ENCODE measurements at regions not wholly inside any gene's neighbourhood (a gene's known extent, or its start where the extent isn't known, plus 50 kb on each side); places are given as distances from the start of the nearest gene placed in this dataset.

DNA sequence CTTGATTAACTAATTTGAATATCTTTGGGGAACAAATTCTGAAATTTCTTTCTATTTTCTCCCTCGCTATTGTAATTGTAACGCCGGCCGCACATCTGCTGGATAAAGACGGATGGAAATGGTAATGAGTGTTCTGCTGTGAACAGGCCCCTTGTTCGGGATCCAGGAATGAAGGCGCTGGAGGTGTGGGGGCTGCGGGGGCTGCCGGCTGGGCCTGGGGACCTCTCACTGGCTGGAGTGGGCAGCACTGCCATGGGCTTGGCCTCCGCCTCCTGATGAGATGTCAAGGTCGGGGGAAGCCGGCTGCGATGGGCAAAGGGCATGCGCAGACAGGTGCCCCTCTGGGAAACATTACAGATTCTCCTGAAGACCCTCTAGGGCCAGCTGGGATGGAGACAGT, 175.4 kb downstream of the PHETA1 start:
- H3K4me3 ChIP-seq: no peak overlapping the region
- WGBS, 4 donors: 78 to 85% (median 81%) methylated on average over 14 of the region's 14 CpGs
- ATAC-seq (no peak), DNase-seq (no peak)
- no peaks in the 10 kb centered on the region for H3K36me3 ChIP-seq
- no peak for TF ChIP-seq POLR2A (IDR thresholded peaks at IDR 0.05)
- TF ChIP-seq, protein P1, sequence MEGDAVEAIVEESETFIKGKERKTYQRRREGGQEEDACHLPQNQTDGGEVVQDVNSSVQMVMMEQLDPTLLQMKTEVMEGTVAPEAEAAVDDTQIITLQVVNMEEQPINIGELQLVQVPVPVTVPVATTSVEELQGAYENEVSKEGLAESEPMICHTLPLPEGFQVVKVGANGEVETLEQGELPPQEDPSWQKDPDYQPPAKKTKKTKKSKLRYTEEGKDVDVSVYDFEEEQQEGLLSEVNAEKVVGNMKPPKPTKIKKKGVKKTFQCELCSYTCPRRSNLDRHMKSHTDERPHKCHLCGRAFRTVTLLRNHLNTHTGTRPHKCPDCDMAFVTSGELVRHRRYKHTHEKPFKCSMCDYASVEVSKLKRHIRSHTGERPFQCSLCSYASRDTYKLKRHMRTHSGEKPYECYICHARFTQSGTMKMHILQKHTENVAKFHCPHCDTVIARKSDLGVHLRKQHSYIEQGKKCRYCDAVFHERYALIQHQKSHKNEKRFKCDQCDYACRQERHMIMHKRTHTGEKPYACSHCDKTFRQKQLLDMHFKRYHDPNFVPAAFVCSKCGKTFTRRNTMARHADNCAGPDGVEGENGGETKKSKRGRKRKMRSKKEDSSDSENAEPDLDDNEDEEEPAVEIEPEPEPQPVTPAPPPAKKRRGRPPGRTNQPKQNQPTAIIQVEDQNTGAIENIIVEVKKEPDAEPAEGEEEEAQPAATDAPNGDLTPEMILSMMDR (IDR thresholded peaks at IDR 0.05): no peak
- H3K27me3 ChIP-seq: peaks cover 0 to 25% (median 0%) of the 10 kb centered on the region in 9 donors
- peaks cover 0 to 6% (median 0%) of the 10 kb centered on the region in 12 donors for H3K9me3 ChIP-seq
- no peaks in the 10 kb centered on the region for H3K4me1 ChIP-seq
- intact Hi-C loops (cut with DNase I): no loop called here
- no peak overlapping the region for H3K27ac ChIP-seq

DNA sequence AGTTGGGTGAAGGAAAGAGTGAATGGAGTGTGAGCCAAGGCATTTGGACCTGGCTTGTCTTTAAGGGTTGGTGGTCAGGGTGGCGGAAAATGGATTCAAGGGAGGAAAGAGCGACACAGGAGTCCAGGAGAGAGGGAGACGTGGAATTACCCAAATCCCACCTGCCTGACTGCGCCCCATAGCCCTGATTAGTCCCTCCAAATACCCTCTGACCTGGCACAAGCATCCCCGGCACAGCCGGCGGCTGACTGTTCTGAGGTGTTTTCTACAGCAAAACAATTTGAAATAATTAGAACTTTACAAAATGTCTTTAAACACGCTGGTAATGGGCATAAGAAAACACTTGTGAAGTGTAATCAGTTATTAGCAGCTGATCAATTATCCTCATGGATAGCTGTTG, 175.8 kb downstream of the PHETA1 start:
- no peak for DNase-seq
- H3K27me3 ChIP-seq: peaks cover 0 to 25% (median 0%) of the 10 kb centered on the region in 9 donors
- intact Hi-C loops (cut with DNase I): no loop called here
- no peak for ATAC-seq
- no peak overlapping the region for H3K4me3 ChIP-seq
- no peaks in the 10 kb centered on the region for H3K4me1 ChIP-seq
- 81 to 93% (median 87%) methylated on average over 8 of the region's 8 CpGs for WGBS, 4 donors
- TF ChIP-seq, protein P1 (IDR thresholded peaks at IDR 0.05): no peak
- no peak for TF ChIP-seq POLR2A (IDR thresholded peaks at IDR 0.05)
- peaks cover 0 to 6% (median 0%) of the 10 kb centered on the region in 12 donors for H3K9me3 ChIP-seq
- H3K36me3 ChIP-seq: no peaks in the 10 kb centered on the region
- H3K27ac ChIP-seq: no peak overlapping the region

DNA sequence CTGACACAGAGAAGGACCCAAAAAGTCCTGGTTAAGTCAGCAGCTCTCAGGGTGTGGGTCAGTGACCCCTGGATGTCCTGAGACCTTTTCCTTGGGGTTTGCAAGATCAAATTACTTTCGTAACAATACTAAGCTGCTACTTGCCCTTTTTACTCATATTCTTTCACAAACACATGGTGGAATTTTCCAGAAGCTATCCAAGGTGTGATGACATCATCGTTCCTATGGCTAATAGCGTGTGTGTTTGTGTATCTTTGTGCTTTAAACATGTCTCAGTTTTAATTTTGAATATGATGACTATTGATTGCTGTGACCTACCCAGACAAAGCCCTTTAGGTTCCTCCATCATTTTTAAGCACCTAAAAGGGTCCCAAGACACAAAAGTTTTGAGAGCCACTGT, 176.2 kb downstream of the PHETA1 start:
- TF ChIP-seq, protein P1 (IDR thresholded peaks at IDR 0.05): no peak
- TF ChIP-seq POLR2A (IDR thresholded peaks at IDR 0.05): no peak
- H3K27me3 ChIP-seq: peaks cover 0 to 25% (median 0%) of the 10 kb centered on the region in 9 donors
- DNase-seq (no peak), ATAC-seq (no peak)
- H3K4me1 ChIP-seq: no peaks in the 10 kb centered on the region
- peaks cover 0 to 6% (median 0%) of the 10 kb centered on the region in 12 donors for H3K9me3 ChIP-seq
- no peaks in the 10 kb centered on the region for H3K36me3 ChIP-seq
- no peak overlapping the region for H3K4me3 ChIP-seq
- WGBS, 4 donors: 70 to 80% (median 75%) methylated on average over 3 of the region's 3 CpGs
- no peak overlapping the region for H3K27ac ChIP-seq
- intact Hi-C loops (cut with DNase I): no loop called here

DNA sequence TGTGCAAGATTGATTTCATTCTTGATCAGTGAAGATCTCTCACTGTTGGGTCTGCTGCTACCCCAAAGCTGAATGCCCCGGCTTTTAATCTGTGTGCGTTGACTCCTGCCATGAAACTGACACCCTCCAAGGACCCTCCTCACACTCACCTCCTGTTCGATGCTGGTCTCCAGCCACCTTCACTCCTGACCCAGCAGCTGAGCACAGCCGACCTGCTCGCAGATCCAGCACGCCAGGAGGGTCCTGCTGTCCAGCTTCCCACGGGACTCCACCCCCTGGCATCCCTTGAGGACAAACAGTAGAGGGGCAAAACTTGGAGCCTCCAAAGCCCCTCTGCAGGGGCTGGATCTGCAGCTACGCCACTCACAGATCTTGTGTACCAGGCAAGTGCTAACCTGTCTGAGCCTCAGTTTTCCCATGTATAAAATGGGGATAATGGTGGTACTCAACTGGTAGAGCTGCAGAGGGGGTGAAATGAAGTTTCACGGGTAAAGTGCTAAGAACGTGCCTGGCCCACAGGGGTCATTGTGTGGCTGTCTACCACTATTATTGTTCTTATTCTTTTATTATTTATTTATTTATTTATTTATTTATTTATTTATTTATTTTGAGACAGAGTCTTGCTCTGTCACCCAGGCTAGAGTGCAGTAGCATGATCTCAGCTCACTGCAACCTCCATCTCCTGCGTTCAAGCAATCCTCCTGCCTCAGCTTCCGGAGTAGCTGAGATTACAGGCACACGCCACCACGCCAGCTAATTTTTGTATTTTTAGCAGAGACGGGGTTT, 178.0 kb downstream of the PHETA1 start:
- no peak overlapping the region for H3K27ac ChIP-seq
- peaks cover 0 to 6% (median 0%) of the 10 kb centered on the region in 12 donors for H3K9me3 ChIP-seq
- intact Hi-C loops (cut with DNase I): no loop called here
- H3K36me3 ChIP-seq: no peaks in the 10 kb centered on the region
- TF ChIP-seq POLR2A (IDR thresholded peaks at IDR 0.05): no peak
- TF ChIP-seq, protein P1 (IDR thresholded peaks at IDR 0.05): no peak
- H3K4me3 ChIP-seq: no peak overlapping the region
- DNase-seq (no peak), ATAC-seq (no peak)
- H3K27me3 ChIP-seq: peaks cover 0 to 25% (median 0%) of the 10 kb centered on the region in 9 donors
- H3K4me1 ChIP-seq: no peaks in the 10 kb centered on the region
- WGBS, 4 donors: 81 to 88% (median 84%) methylated on average over 15 of the region's 15 CpGs

All from heart left ventricle (tissue), 16 donors.